OCI-LY7 (cell line): ENCODE measurements at regions not wholly inside any gene's neighbourhood (a gene's known extent, or its start where the extent isn't known, plus 50 kb on each side); places are given as distances from the start of the nearest gene placed in this dataset.

Experiments
- EZH2phosphoT487 ChIP-seq: fragments of 200-600 bp; sonication (generic); IDR thresholded peaks from 2 replicates; pipeline ENCODE4 v1.6.1; 2018; ENCODE audit warnings: low read depth, borderline replicate concordance, mild to moderate bottlenecking, mixed run types, antibody characterized with exemption, low read length, moderate library complexity, mixed read lengths
- TF ChIP-seq, protein P1 (sequence below): fragments of 200-600 bp; sonication (generic); conservative IDR thresholded peaks from 2 replicates; pipeline ENCODE4 v1.5.1; 2014; ENCODE audit warnings: mild to moderate bottlenecking, antibody characterized with exemption, low read length, moderate library complexity, mixed read lengths

DNA sequence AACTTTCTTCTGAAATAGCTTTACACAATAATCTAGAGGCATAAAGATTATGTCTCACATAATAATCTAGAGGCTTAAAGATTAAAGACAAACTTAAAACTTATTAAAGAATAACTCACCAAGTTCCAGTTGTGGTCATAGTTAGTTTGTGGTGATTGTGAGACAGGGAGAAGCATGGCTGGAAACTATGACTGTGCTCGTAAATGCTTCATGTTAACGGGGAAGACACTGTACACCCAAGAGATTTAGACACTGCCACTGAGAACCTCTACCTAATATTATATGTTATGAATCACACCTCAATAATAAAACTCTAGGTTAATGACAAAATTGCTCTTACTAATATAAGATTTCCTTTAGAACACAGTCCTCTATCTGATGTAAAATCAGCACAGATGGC lies 541.6 kb downstream of the TMEM121 start:
- TF ChIP-seq, protein P1, sequence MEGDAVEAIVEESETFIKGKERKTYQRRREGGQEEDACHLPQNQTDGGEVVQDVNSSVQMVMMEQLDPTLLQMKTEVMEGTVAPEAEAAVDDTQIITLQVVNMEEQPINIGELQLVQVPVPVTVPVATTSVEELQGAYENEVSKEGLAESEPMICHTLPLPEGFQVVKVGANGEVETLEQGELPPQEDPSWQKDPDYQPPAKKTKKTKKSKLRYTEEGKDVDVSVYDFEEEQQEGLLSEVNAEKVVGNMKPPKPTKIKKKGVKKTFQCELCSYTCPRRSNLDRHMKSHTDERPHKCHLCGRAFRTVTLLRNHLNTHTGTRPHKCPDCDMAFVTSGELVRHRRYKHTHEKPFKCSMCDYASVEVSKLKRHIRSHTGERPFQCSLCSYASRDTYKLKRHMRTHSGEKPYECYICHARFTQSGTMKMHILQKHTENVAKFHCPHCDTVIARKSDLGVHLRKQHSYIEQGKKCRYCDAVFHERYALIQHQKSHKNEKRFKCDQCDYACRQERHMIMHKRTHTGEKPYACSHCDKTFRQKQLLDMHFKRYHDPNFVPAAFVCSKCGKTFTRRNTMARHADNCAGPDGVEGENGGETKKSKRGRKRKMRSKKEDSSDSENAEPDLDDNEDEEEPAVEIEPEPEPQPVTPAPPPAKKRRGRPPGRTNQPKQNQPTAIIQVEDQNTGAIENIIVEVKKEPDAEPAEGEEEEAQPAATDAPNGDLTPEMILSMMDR: no peak
- no peak for TF ChIP-seq EZH2phosphoT487
